ENCODE measurements at regions not wholly inside any gene's neighbourhood (a gene's known extent, or its start where the extent isn't known, plus 50 kb on each side); places are given as distances from the start of the nearest gene placed in this dataset.

DNA sequence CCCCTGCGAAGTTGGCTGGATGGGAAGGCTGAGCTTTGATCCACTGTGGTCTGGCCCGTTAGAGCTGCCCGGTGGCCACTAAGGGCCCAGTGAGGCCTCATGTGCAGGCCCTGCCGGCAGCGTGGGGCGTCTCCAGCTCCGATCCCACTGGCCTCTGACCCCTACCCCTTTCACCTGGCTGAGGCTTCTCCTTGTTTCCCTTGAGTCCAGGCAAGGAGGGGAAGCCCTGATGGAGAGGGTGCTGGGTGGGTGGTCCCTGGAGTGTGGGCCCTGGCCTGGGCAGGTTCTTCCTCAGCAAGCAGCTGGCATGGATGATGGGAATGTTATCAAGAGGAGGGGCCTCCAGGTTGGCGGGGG, 356.8 kb downstream of the SEC14L1 start:
- ChIA-PET CTCF (interaction anchor here (0.6 to 4.4 kb wide), 2 partner anchors 122 to 166 kb away, joined by 3 to 94 read pairs; no protein-coding TSS in a partner anchor), POLR2A (no interaction called here)
- H3K4me3 ChIP-seq (ENCODE audit: low read depth, low read length), result no peak overlapping the region
- no peak overlapping the region for H3K27ac ChIP-seq (ENCODE audit: extremely low read depth, low read depth, low read length)
- no peaks in the 10 kb centered on the region for H3K9me3 ChIP-seq (ENCODE audit: control insufficient read depth, insufficient read depth, low read depth, low read length)
- peaks cover 3 to 52% of the 10 kb centered on the region in 2 experiments; a peak in 2 of 3 replicates for H3K36me3 ChIP-seq (ENCODE audit: control insufficient read depth in 2 of 2, insufficient read depth in 1 of 2, low read length in 2 of 2)
- H3K4me1 ChIP-seq (ENCODE audit: control insufficient read depth, insufficient read depth, low read length), result no peaks in the 10 kb centered on the region
- TF ChIP-seq, protein P1, sequence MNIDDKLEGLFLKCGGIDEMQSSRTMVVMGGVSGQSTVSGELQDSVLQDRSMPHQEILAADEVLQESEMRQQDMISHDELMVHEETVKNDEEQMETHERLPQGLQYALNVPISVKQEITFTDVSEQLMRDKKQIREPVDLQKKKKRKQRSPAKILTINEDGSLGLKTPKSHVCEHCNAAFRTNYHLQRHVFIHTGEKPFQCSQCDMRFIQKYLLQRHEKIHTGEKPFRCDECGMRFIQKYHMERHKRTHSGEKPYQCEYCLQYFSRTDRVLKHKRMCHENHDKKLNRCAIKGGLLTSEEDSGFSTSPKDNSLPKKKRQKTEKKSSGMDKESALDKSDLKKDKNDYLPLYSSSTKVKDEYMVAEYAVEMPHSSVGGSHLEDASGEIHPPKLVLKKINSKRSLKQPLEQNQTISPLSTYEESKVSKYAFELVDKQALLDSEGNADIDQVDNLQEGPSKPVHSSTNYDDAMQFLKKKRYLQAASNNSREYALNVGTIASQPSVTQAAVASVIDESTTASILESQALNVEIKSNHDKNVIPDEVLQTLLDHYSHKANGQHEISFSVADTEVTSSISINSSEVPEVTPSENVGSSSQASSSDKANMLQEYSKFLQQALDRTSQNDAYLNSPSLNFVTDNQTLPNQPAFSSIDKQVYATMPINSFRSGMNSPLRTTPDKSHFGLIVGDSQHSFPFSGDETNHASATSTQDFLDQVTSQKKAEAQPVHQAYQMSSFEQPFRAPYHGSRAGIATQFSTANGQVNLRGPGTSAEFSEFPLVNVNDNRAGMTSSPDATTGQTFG (tag by site-specific recombination; IDR thresholded peaks at IDR 0.05; ENCODE audit: borderline replicate concordance), result no peak
- TF ChIP-seq ZNF155 (tag by site-specific recombination; IDR thresholded peaks at IDR 0.05), result no peak
- no peak for TF ChIP-seq HOXA7 (CRISPR knock-in tag; IDR thresholded peaks at IDR 0.05; ENCODE audit: borderline replicate concordance)
- no peak for TF ChIP-seq ZNF670 (tag by site-specific recombination; IDR thresholded peaks at IDR 0.05; ENCODE audit: low read depth)
- TF ChIP-seq OSR2 (tag by site-specific recombination; IDR thresholded peaks at IDR 0.05), result no peak
- no peak for TF ChIP-seq SALL2 (tag by site-specific recombination; IDR thresholded peaks at IDR 0.05; ENCODE audit: borderline replicate concordance)
- no peak for TF ChIP-seq ZNF423 (tag by site-specific recombination; IDR thresholded peaks at IDR 0.05)
- TF ChIP-seq ZNF701 (tag by site-specific recombination; IDR thresholded peaks at IDR 0.05), result no peak
- TF ChIP-seq ZNF112 (tag by site-specific recombination; IDR thresholded peaks at IDR 0.05), result no peak
- TF ChIP-seq HOXD13 (CRISPR knock-in tag; IDR thresholded peaks at IDR 0.05; ENCODE audit: borderline replicate concordance), result no peak
- TF ChIP-seq ZNF23 (tag by site-specific recombination; IDR thresholded peaks at IDR 0.05; ENCODE audit: borderline replicate concordance), result no peak
- TF ChIP-seq ZNF585B (tag by site-specific recombination; IDR thresholded peaks at IDR 0.05), result no peak
- TF ChIP-seq ZFHX2 (tag by site-specific recombination; conservative IDR thresholded peaks at IDR 0.05), result no peak

DNA sequence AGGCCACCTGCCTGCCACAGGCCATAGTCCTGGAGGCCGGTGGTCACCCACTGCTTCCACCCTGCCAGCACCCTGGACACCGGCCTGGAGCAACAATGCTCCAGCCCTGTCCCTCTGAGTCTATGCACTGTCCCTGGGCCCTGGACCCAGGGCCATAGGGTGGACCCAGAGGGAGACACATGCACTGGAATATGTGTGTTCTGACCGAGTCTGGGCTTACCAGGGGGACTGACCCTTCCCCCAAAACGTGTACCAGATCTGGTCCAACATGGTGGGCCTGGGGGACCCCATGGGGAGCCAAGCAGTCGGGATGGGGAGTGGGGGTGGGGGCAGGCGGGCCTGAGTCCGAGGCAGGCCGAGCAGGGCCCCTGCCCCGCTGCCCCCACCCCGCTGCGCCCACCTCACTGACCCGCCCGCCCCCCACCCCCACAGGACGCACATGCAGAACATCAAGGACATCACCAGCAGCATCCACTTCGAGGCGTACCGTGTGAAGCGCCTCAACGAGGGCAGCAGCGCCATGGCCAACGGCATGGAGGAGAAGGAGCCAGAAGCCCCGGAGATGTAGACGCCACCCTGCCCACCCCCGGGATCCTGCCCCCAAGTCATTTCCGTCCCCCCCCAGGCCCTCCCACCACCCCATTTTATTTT, 357.4 kb downstream of the SEC14L1 start:
- no peak overlapping the region for H3K27ac ChIP-seq (ENCODE audit: extremely low read depth, low read depth, low read length)
- no peak for TF ChIP-seq ZBTB7A (tag by site-specific recombination; IDR thresholded peaks at IDR 0.05; ENCODE audit: low read depth)
- no peak for TF ChIP-seq ZBTB48 (tag by site-specific recombination; IDR thresholded peaks at IDR 0.05)
- no peak for TF ChIP-seq ZNF776 (tag by site-specific recombination; IDR thresholded peaks at IDR 0.05; ENCODE audit: borderline replicate concordance)
- TF ChIP-seq, protein P2, sequence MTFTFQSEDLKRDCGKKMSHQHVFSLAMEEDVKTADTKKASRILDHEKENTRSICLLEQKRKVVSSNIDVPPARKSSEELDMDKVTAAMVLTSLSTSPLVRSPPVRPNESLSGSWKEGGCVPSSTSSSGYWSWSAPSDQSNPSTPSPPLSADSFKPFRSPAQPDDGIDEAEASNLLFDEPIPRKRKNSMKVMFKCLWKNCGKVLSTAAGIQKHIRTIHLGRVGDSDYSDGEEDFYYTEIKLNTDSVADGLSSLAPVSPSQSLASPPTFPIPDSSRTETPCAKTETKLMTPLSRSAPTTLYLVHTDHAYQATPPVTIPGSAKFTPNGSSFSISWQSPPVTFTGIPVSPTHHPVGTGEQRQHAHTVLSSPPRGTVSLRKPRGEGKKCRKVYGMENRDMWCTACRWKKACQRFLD (tag by site-specific recombination; IDR thresholded peaks at IDR 0.05), result no peak
- no peak for TF ChIP-seq SP7 (tag by site-specific recombination; IDR thresholded peaks at IDR 0.05)
- no peak for TF ChIP-seq ZFP41 (tag by site-specific recombination; IDR thresholded peaks at IDR 0.05; ENCODE audit: borderline replicate concordance)
- TF ChIP-seq ZNF416 (tag by site-specific recombination; IDR thresholded peaks at IDR 0.05), result no peak
- TF ChIP-seq ZNF133 (tag by site-specific recombination; IDR thresholded peaks at IDR 0.05), result no peak
- TF ChIP-seq ZNF132 (tag by site-specific recombination; IDR thresholded peaks at IDR 0.05; ENCODE audit: borderline replicate concordance), result no peak
- no peak for TF ChIP-seq GLI2 (tag by site-specific recombination; IDR thresholded peaks at IDR 0.05; ENCODE audit: borderline replicate concordance, low read depth)
- TF ChIP-seq, protein P3, sequence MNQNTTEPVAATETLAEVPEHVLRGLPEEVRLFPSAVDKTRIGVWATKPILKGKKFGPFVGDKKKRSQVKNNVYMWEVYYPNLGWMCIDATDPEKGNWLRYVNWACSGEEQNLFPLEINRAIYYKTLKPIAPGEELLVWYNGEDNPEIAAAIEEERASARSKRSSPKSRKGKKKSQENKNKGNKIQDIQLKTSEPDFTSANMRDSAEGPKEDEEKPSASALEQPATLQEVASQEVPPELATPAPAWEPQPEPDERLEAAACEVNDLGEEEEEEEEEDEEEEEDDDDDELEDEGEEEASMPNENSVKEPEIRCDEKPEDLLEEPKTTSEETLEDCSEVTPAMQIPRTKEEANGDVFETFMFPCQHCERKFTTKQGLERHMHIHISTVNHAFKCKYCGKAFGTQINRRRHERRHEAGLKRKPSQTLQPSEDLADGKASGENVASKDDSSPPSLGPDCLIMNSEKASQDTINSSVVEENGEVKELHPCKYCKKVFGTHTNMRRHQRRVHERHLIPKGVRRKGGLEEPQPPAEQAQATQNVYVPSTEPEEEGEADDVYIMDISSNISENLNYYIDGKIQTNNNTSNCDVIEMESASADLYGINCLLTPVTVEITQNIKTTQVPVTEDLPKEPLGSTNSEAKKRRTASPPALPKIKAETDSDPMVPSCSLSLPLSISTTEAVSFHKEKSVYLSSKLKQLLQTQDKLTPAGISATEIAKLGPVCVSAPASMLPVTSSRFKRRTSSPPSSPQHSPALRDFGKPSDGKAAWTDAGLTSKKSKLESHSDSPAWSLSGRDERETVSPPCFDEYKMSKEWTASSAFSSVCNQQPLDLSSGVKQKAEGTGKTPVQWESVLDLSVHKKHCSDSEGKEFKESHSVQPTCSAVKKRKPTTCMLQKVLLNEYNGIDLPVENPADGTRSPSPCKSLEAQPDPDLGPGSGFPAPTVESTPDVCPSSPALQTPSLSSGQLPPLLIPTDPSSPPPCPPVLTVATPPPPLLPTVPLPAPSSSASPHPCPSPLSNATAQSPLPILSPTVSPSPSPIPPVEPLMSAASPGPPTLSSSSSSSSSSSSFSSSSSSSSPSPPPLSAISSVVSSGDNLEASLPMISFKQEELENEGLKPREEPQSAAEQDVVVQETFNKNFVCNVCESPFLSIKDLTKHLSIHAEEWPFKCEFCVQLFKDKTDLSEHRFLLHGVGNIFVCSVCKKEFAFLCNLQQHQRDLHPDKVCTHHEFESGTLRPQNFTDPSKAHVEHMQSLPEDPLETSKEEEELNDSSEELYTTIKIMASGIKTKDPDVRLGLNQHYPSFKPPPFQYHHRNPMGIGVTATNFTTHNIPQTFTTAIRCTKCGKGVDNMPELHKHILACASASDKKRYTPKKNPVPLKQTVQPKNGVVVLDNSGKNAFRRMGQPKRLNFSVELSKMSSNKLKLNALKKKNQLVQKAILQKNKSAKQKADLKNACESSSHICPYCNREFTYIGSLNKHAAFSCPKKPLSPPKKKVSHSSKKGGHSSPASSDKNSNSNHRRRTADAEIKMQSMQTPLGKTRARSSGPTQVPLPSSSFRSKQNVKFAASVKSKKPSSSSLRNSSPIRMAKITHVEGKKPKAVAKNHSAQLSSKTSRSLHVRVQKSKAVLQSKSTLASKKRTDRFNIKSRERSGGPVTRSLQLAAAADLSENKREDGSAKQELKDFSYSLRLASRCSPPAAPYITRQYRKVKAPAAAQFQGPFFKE (tag by site-specific recombination; IDR thresholded peaks at IDR 0.05; ENCODE audit: borderline replicate concordance), result no peak
- no peak for TF ChIP-seq ZNF558 (tag by site-specific recombination; IDR thresholded peaks at IDR 0.05)
- no peak for TF ChIP-seq ZNF830 (tag by site-specific recombination; IDR thresholded peaks at IDR 0.05; ENCODE audit: low read depth)
- TF ChIP-seq ZNF114 (tag by site-specific recombination; IDR thresholded peaks at IDR 0.05), result no peak
- TF ChIP-seq HOXA7 (CRISPR knock-in tag; IDR thresholded peaks at IDR 0.05; ENCODE audit: borderline replicate concordance), result no peak

More for the DNA sequence above, 357.4 kb downstream of the SEC14L1 start:
- H3K4me1 ChIP-seq (ENCODE audit: control insufficient read depth, insufficient read depth, low read length), result no peaks in the 10 kb centered on the region
- no peak overlapping the region for H3K4me3 ChIP-seq (ENCODE audit: low read depth, low read length)
- CTCF ChIA-PET, result interaction anchor here (4.4 kb wide), 1 partner anchor 167 kb away, joined by 94 read pairs; no protein-coding TSS in a partner anchor
- POLR2A ChIA-PET, result no interaction called here
- H3K9me3 ChIP-seq (ENCODE audit: control insufficient read depth, insufficient read depth, low read depth, low read length), result no peaks in the 10 kb centered on the region
- H3K36me3 ChIP-seq (ENCODE audit: control insufficient read depth in 2 of 2, insufficient read depth in 1 of 2, low read length in 2 of 2), result peaks cover 3 to 46% of the 10 kb centered on the region in 2 experiments; a peak in 2 of 3 replicates
